DOHH2 (cell line): ENCODE measurements at regions not wholly inside any gene's neighbourhood (a gene's known extent, or its start where the extent isn't known, plus 50 kb on each side); places are given as distances from the start of the nearest gene placed in this dataset.

Source experiments
- H3F3A ChIP-seq: fragments of 200-600 bp; sonication (generic), shearing (Covaris generic); 2 replicates; pipeline ENCODE4 v1.6.0; 2016; ENCODE audit warnings: antibody characterized with exemption, mild to moderate bottlenecking; ENCODE audit not compliant: control insufficient read depth, insufficient read depth
- H3K27ac ChIP-seq: fragments of 200-600 bp; sonication (generic); 2 replicates; pipeline ENCODE4 v1.5.1; 2014; ENCODE audit warnings: low read depth, mild to moderate bottlenecking, low read length, moderate library complexity
- H3K27me3 ChIP-seq: fragments of 200-600 bp; sonication (generic); 2 replicates; pipeline ENCODE4 v1.6.1; 2014; ENCODE audit warnings: mild to moderate bottlenecking, low read length, mixed read lengths; ENCODE audit not compliant: control insufficient read depth
- H3K36me3 ChIP-seq: fragments of 200-600 bp; sonication (generic); 2 replicates; pipeline ENCODE4 v1.6.1; 2014; ENCODE audit warnings: mild to moderate bottlenecking, low read length, moderate library complexity, mixed read lengths; ENCODE audit not compliant: control insufficient read depth
- H3K4me1 ChIP-seq: fragments of 200-600 bp; sonication (generic); 2 replicates; pipeline ENCODE4 v1.6.1; 2014; ENCODE audit warnings: mild to moderate bottlenecking, low read length, mixed read lengths; ENCODE audit not compliant: control insufficient read depth
- H3K4me2 ChIP-seq: fragments of 200-600 bp; sonication (generic); 2 replicates; pipeline ENCODE4 v1.6.0; 2014; ENCODE audit warnings: mild to moderate bottlenecking, low read length, moderate library complexity
- H3K4me3 ChIP-seq: fragments of 200-600 bp; sonication (generic); 2 replicates; pipeline ENCODE4 v1.5.1; 2014; ENCODE audit warnings: mild to moderate bottlenecking, low read length, mixed read lengths
- H3K79me2 ChIP-seq: fragments of 200-600 bp; sonication (generic); 2 replicates; pipeline ENCODE4 v1.6.1; 2014; ENCODE audit warnings: mild to moderate bottlenecking, low read length, mixed read lengths; ENCODE audit not compliant: control insufficient read depth
- H3K9me2 ChIP-seq: fragments of 200-600 bp; sonication (generic); replicated peaks from 2 replicates; pipeline ENCODE4 v1.6.1; 2014; ENCODE audit warnings: mild to moderate bottlenecking, low read length, mixed read lengths; ENCODE audit not compliant: control insufficient read depth
- H3K9me3 ChIP-seq: fragments of 200-600 bp; sonication (generic); 2 replicates; pipeline ENCODE4 v1.6.1; 2014; ENCODE audit warnings: antibody characterized with exemption, low read length, mixed read lengths; ENCODE audit not compliant: control insufficient read depth, insufficient read depth
- H4K20me1 ChIP-seq: fragments of 200-600 bp; sonication (generic); 2 replicates; pipeline ENCODE4 v1.6.0; 2014; ENCODE audit warnings: low read depth, mild to moderate bottlenecking, antibody characterized with exemption, low read length, moderate library complexity; ENCODE audit not compliant: control insufficient read depth, insufficient read depth
- CTCF ChIP-seq: fragments of 200-600 bp; sonication (generic); IDR thresholded peaks from one replicate; pipeline ENCODE4 v1.5.1; 2014; ENCODE audit warnings: antibody characterized with exemption, mild to moderate bottlenecking, low read depth, low read length; ENCODE audit not compliant: poor library complexity, severe bottlenecking
- EZH2phosphoT487 ChIP-seq: fragments of 200-600 bp; sonication (generic); IDR thresholded peaks from 2 replicates; pipeline ENCODE4 v1.6.1; 2017; ENCODE audit warnings: borderline replicate concordance, mild to moderate bottlenecking, antibody characterized with exemption, low read length, moderate library complexity, mixed read lengths

GRCh38 chr6:133156689-133157088, 84.5 kb upstream of the EYA4 start:
- TF ChIP-seq EZH2phosphoT487 (no peak), CTCF (no peak)
- Histone ChIP-seq H3K9me2 (no peaks in the 10 kb centered on the region), H3F3A (no peaks in the 10 kb centered on the region), H3K9me3 (no peaks in the 10 kb centered on the region), H3K27ac (no peak overlapping the region), H3K4me3 (no peak overlapping the region), H3K4me2 (no peak overlapping the region), H4K20me1 (no peaks in the 10 kb centered on the region), H3K27me3 (no peaks in the 10 kb centered on the region), H3K4me1 (no peaks in the 10 kb centered on the region), H3K36me3 (no peaks in the 10 kb centered on the region), H3K79me2 (no peaks in the 10 kb centered on the region)

DNA sequence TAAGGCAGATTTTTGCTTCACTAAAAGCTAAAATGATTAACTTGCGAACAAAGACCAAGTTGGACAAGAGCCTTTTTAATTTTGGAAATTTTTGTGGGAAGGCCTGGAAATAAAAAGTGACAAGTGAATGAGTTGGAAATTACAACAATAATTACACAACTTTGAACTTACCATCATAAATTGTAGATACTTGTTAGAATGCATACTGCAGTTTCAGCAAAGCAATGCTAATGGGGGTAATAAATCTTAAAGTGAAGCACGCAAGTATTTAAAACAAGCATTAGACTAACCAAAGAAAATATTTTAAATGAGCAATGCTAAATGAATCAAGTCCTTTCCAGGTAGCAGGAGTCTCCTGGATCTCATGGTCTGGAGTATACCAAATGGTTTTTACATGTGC, 83.2 kb upstream of the EYA4 start:
- no peak overlapping the region for H3K4me2 ChIP-seq
- H3K4me1 ChIP-seq, result no peaks in the 10 kb centered on the region
- no peak overlapping the region for H3K4me3 ChIP-seq
- no peaks in the 10 kb centered on the region for H4K20me1 ChIP-seq
- H3K9me2 ChIP-seq, result no peaks in the 10 kb centered on the region
- H3F3A ChIP-seq, result no peaks in the 10 kb centered on the region
- TF ChIP-seq EZH2phosphoT487, result no peak
- no peak for TF ChIP-seq CTCF
- no peaks in the 10 kb centered on the region for H3K27me3 ChIP-seq
- H3K36me3 ChIP-seq, result no peaks in the 10 kb centered on the region
- H3K27ac ChIP-seq, result no peak overlapping the region
- no peaks in the 10 kb centered on the region for H3K79me2 ChIP-seq
- no peaks in the 10 kb centered on the region for H3K9me3 ChIP-seq

DNA sequence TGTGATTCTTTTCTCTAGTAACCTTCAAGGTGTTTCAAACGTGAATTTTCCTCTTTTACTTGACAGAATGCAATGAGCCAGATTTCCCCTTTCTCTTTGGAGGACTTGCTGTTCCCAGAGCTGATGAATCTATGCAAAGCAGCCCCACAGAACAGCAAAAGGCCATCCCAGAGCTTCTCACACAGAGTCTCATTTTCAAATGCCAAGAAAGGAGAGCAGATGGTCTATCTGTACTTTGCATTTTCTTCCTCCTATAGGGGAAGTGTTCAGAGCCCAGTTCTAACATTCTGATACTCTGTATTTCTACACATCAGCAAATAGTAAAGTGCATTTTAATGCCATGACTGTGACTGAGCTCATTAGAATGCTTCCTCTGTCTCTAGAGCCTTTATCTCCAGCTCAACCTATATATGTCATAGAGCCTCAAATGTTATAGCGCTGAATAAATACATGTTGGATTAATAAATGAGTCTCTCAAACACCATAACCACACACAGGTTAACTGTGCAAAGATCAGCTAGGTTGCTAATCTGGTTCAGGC, 81.8 kb upstream of the EYA4 start:
- Histone ChIP-seq H3K9me3 (no peaks in the 10 kb centered on the region), H3K27ac (no peak overlapping the region)

More for the DNA sequence above, 81.8 kb upstream of the EYA4 start:
- no peaks in the 10 kb centered on the region for H3K4me1 ChIP-seq
- H3K4me3 ChIP-seq, result no peak overlapping the region
- no peak for TF ChIP-seq CTCF
- TF ChIP-seq EZH2phosphoT487, result no peak
- H3K9me2 ChIP-seq, result no peaks in the 10 kb centered on the region
- H3K4me2 ChIP-seq, result no peak overlapping the region
- H3K36me3 ChIP-seq, result no peaks in the 10 kb centered on the region
- no peaks in the 10 kb centered on the region for H4K20me1 ChIP-seq
- no peaks in the 10 kb centered on the region for H3K27me3 ChIP-seq
- H3K79me2 ChIP-seq, result no peaks in the 10 kb centered on the region
- H3F3A ChIP-seq, result no peaks in the 10 kb centered on the region
